NCI-H1092 treated with DMSO at 0.1 percent for 48 hours (cell line): ENCODE measurements at regions not wholly inside any gene's neighbourhood (a gene's known extent, or its start where the extent isn't known, plus 50 kb on each side); places are given as distances from the start of the nearest gene placed in this dataset.

Experiments
- DNase-seq: peaks from one replicate; lab custom pipeline; 2025; lab: John Stamatoyannopoulos, UW

- peak; percentile 18 for DNase-seq
Observed at GRCh38 chr20:11718474-11719094, 199.1 kb upstream of the BTBD3 start.

DNA sequence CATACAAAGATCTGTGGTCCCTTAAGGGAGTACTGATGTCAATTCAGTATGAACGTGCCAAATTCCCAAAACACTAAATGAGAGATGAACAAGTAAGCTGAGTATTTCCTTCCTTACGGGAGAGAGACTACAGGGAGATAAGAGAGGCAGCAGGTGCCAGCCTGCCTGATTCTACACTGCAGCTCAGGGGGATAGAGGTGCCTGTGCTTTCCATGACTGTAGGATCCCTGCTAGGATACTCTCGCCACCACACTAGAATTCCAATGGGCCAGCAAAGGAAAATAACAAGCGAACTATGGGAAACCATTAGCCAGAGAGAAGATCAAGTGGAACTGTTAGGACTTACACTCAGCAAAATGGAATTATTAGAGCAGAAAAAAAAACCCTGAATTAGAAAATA is 198.5 kb upstream of the BTBD3 start:
- peak; percentile 7 for DNase-seq

GRCh38 chr20:11721411-11721810 is 196.3 kb upstream of the BTBD3 start:
- DNase-seq: no peak

DNA sequence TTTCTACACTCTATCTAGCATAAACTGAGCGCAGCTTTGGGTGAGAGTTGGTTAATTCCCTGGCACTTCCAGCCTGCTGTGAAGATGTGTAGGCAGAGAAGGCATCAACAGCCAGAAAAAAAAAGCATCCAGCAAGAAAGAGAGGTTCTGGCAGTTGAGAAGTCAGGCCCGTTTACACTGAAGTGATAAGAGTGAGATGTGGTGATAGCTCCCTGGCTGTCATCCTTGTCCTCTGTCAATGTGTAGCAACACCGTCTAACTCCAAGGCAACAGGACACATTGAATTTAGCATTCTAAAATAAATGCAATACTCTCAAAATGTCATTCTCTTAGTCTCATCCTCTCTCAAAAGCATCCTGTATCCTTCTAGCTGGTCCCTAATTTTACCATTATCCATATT is 193.6 kb upstream of the BTBD3 start:
- DNase-seq: no peak

DNA sequence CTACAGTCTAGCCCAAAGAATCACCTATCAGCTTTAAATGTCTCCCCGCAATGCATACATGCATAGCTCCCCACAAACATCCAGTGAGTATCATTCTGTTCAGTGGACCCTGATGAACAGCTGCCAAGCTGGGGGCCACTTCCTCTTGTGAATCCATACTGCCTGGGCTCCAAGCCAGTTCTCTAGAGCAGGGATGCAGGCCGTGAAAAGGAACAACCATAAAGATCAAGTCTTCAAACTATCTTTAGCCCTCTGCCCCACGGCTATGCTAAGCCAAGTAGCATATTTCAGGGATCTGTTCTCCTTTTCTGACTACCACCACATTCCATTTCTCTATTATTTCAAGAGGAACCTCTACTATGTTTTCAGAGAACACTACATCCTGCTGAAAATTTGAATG is 191.7 kb upstream of the BTBD3 start:
- DNase-seq: peak; percentile 89

GRCh38 chr20:11727708-11728107 is 190.0 kb upstream of the BTBD3 start:
- DNase-seq: no peak

- no peak for DNase-seq
Observed at GRCh38 chr20:11728937-11729336, 188.8 kb upstream of the BTBD3 start.

DNA sequence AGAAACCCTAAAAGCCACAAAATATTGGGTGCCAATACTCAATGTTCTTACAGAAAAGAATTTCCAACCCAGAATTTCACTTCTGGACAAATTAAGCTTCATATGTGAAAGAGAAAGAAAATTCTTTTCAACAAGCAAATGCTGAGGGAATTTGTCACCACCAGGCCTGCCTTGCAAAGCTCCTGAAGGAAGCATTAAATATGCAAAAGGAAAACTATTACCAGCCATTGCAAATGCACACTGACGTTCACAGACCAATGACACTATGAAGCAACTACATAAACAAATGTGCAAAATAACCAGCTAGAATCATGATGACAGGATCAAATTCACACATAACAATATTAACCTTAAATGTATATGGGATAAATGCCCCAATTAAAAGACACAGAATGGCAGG is 187.9 kb upstream of the BTBD3 start:
- no peak for DNase-seq

- peak; percentile 94 for DNase-seq
Observed at GRCh38 chr20:11734431-11734830, 183.3 kb upstream of the BTBD3 start.

- DNase-seq: no peak
Observed at GRCh38 chr20:11738852-11739251, 178.8 kb upstream of the BTBD3 start.

GRCh38 chr20:11740975-11741374 is 176.7 kb upstream of the BTBD3 start:
- no peak for DNase-seq

- DNase-seq: no peak
Observed at GRCh38 chr20:11745145-11745544, 172.5 kb upstream of the BTBD3 start.

DNA sequence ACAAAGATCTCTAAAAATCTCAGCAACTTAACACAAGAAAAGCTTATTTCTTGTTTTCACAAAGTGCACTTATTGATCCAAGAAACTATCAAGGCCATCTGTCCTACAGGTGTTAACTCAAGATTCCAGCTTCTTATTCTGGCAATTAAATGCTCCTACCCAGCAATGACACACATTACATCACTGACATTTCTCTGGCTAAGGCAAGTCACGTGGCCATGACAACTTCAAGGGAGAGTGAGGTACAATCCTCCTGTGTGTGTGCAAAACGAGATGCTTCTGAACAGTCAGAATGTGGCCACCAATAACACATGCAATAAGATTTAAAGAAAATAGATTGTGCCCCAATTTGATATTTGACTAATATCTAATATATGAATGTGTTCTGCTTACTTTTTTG is 169.3 kb upstream of the BTBD3 start:
- DNase-seq: no peak

DNA sequence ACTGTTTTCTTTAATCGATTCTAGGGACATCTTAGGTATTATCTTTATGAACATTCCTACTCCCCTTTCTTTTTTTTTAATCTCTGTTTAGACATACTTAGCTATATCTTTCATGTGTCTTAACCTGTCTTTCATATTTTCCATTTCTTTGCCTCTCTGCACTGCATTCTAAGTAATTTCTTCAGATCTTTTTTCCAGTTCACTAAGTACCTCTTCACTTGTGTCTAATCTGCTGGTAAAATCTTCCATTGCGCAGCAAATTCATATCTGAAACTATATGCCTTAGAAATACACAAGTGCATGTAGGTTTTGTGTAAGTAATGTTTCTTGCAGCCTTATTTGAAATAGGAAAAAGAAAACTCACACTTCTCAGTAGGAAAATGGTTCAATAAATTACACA is 165.4 kb upstream of the BTBD3 start:
- no peak for DNase-seq

DNA sequence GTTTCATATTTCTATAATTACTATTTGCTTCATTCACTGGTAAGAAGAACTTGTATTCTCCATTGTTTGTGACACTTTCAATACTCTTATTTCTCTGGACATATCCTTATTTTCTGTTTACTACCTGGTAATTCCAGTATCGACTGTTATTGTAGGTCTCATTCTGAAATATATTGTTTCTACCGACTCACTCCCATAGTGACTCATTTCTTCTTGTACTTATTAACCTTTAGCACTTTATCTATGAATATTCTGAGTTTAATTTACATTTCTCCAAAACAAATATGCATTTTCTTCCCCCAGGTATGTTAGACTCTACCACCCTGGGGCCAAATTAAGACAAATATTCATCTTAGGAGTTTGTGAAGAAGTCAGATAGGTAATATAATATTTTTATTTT is 164.5 kb upstream of the BTBD3 start:
- no peak for DNase-seq

GRCh38 chr20:11754451-11754850 is 163.2 kb upstream of the BTBD3 start:
- peak; percentile 30 for DNase-seq

DNA sequence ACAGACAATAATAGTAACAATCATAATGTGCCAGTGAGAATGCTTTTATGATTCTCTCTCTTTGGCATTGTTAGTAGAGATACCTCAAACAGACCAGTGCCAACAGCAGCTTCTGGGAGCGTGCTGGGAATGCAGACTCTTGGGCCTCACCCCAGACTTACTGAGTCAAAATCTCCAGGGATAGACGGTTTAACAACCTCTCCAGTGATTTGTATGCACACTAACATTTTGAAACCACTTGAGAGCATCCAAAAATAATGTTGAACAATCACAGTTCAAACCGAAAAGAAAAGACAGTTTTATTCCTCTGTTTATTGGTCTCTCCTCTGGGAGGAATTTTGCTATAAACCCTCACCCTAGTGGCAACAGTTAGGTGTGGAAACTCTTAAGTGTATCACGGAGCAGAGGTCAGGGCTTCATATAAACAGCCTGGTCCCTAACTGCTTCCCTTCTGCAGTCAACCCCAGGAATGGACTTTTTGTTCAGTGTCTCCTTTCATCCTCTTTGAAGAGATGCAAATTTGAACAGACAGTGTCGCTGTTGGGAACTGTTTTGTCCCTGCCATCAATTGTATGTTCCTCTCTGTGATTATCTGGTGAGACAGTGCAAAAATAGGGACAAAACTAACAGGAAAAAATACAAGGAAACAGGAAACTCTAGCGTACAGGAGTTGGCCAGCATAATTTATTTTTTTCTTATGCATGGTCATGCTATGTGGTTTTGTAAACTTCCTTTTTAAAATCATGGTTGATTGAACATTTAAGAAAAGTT is 162.4 kb upstream of the BTBD3 start:
- peak; percentile 40 for DNase-seq

GRCh38 chr20:11761497-11761896 is 156.2 kb upstream of the BTBD3 start:
- DNase-seq: no peak

GRCh38 chr20:11766961-11767360 is 150.7 kb upstream of the BTBD3 start:
- peak; percentile 67 for DNase-seq

DNA sequence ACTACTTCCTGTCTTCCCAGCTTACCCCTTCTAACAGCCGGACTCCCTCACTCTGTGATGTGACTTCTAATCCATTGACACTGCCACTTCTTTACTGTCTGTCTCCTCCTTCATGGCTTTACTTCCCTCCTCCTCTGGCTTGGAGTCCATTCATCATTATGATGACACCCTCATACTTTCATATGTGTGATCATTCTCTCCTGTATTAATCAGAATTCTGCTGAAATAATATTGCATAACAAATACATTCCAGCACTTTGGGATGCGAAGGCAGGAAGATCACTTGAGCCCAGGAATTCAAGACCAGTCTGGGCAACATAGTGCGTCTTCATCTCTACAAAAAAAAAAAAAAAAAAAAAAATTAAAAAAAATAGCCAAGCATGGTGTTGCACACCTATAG is 147.9 kb upstream of the BTBD3 start:
- DNase-seq: no peak

GRCh38 chr20:11772226-11772730 is 145.4 kb upstream of the BTBD3 start:
- DNase-seq: no peak

- DNase-seq: no peak
Observed at GRCh38 chr20:11776687-11777086, 141.0 kb upstream of the BTBD3 start.

DNA sequence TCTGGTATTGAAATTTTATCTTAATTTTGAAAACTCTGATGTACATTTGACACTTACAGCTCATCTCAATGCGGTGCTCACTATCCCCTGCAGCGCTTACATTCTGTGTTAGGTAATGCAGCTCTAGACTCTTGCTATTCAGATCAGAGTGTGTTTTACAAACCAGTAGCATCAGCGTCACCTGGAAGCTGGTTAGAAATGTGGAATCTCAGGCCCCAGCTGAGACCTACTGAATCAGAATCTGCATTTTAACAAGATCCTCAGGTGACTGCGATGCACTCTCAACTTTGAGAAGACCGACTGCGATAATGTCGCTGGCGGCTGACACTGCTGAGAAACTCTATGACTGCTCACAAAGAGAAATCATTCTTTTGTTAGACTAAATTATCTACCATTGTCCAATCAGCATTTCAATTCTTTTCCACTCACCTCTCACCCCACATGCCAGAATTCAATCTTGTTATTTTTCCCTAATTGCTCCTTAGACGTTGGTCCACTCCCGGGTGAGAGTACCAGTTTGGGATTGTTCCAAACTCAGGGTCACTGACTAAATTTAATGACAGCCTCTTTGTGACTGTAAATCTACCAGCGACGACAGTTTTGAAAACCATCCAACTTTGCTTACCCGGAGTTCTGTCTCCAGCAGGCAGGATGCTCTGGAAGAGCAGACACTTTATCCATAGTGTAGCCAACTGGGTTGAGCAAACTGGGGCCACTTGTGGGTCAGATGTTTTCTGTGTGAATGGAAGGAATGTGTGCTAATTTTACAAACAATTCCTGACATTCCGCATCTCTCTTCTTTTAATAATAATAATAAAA is 140.1 kb upstream of the BTBD3 start:
- DNase-seq: peak; percentile 81
